PC-9 (cell line): ENCODE measurements at regions not wholly inside any gene's neighbourhood (a gene's known extent, or its start where the extent isn't known, plus 50 kb on each side); places are given as distances from the start of the nearest gene placed in this dataset.

Source experiments
- BruUV-seq: library from RNA; stranded (reverse); fragments of 400-500 nt; replicated peaks from 2 replicates; lab custom pipeline; 2021; lab: Mats Ljungman, UMichigan
- CTCF ChIA-PET: fragments of 300-600 bp; sonication (Branson Sonifier 250); formaldehyde crosslinking; loops from one replicate; lab custom pipeline; 2022; ENCODE audit warnings: antibody characterized with exemption; lab: Charles Lee
- POLR2A ChIA-PET: fragments of 300-600 bp; sonication (Branson Sonifier 250); formaldehyde crosslinking; loops from one replicate; lab custom pipeline; 2022; ENCODE audit warnings: antibody characterized with exemption; ENCODE audit not compliant: unreplicated experiment; lab: Charles Lee
- DNase-seq, 2 experiments: peaks; one replicate each; pipeline versions ENCODE4 v3.0.0 to v3.0.0-alpha.2; 2015 to 2022; ENCODE audit warnings: mixed read lengths in 1 of 2
- H2AFZ ChIP-seq: fragments of 200-600 bp; sonication (generic); 2 replicates; pipeline ENCODE4 v1.8.1; 2017; ENCODE audit warnings: antibody characterized with exemption
- H3F3A ChIP-seq: fragments of 200-600 bp; sonication (generic); 2 replicates; pipeline ENCODE4 v1.8.1; 2017; ENCODE audit warnings: antibody characterized with exemption, mild to moderate bottlenecking, low read depth; ENCODE audit not compliant: insufficient read depth
- H3K27ac ChIP-seq: fragments of 200-600 bp; sonication (generic); 2 replicates; pipeline ENCODE4 v1.6.1; 2016; ENCODE audit warnings: mixed run types
- H3K27me3 ChIP-seq: fragments of 200-600 bp; sonication (generic); 2 replicates; pipeline ENCODE4 v1.6.1; 2016; ENCODE audit warnings: low read depth, mixed run types; ENCODE audit not compliant: insufficient read depth
- H3K36me3 ChIP-seq: fragments of 200-600 bp; sonication (generic); 2 replicates; pipeline ENCODE4 v1.6.1; 2016; ENCODE audit warnings: low read depth, mixed run types
- H3K4me1 ChIP-seq: fragments of 200-600 bp; sonication (generic); replicated peaks from 2 replicates; pipeline ENCODE4 v1.6.1; 2016; ENCODE audit warnings: mixed run types; ENCODE audit not compliant: insufficient read depth
- H3K4me2 ChIP-seq: fragments of 200-600 bp; sonication (generic); 2 replicates; pipeline ENCODE4 v1.6.1; 2017; ENCODE audit warnings: mixed run types
- H3K4me3 ChIP-seq: fragments of 200-600 bp; sonication (generic); 2 replicates; pipeline ENCODE4 v1.6.1; 2016; ENCODE audit warnings: mixed run types
- H3K79me2 ChIP-seq: fragments of 200-600 bp; sonication (generic); 2 replicates; pipeline ENCODE4 v1.6.1; 2017; ENCODE audit warnings: low read depth, mixed run types
- H3K9me2 ChIP-seq: fragments of 200-600 bp; sonication (generic); 2 replicates; pipeline ENCODE4 v1.8.1; 2017; ENCODE audit warnings: mild to moderate bottlenecking; ENCODE audit not compliant: insufficient read depth
- H3K9me3 ChIP-seq: fragments of 200-600 bp; sonication (generic); 2 replicates; pipeline ENCODE4 v1.8.1; 2016; ENCODE audit warnings: low read depth; ENCODE audit not compliant: insufficient read depth
- H4K20me1 ChIP-seq: fragments of 200-600 bp; sonication (generic); 2 replicates; pipeline ENCODE4 v1.8.1; 2017; ENCODE audit not compliant: insufficient read depth
- EZH2 ChIP-seq: fragments of 200-600 bp; sonication (generic); IDR thresholded peaks from 2 replicates; pipeline ENCODE4 v1.8.0; 2017; ENCODE audit warnings: antibody characterized with exemption, low read depth
- intact Hi-C: fragments of 100-400 bp; cut with micrococcal nuclease; formaldehyde crosslinking; loops from one replicate; pipeline ENCODE4 v1.10.0; 2022; ENCODE audit not compliant: unreplicated experiment
- TF ChIP-seq, protein P1 (sequence below): fragments of 200-600 bp; sonication (generic); conservative IDR thresholded peaks from 2 replicates; pipeline ENCODE4 v1.6.1; 2017; ENCODE audit warnings: mixed run types, antibody characterized with exemption, mild to moderate bottlenecking, moderate library complexity

DNA sequence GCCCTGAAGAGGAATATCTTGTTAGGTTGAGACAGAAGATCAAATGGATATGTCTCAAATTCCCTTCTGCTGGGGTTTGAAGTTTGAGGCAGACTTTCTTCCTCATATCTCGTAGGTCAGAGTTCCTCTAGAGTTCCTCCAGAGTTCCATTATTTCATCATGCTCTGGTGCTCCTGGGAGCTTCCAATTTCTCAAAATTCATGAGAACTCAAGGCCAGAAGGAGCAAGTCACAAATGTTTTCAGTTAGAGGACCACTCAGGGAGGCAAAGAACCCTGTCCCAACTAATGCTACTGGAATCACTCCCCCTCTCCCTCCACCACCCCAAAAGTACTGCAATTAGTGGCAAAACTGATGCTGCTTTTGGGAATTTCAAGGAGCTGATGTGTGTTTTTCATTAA, 115.7 kb upstream of the RBMS1 start:
- H3K9me2 ChIP-seq = no peaks in the 10 kb centered on the region
- H3K9me3 ChIP-seq = no peaks in the 10 kb centered on the region
- H3K79me2 ChIP-seq = no peaks in the 10 kb centered on the region
- POLR2A ChIA-PET = no interaction called here
- no peak overlapping the region for H3K4me2 ChIP-seq
- intact Hi-C loops = no loop called here
- no peak overlapping the region for H3K4me3 ChIP-seq
- no peak for TF ChIP-seq EZH2
- TF ChIP-seq, protein P1, sequence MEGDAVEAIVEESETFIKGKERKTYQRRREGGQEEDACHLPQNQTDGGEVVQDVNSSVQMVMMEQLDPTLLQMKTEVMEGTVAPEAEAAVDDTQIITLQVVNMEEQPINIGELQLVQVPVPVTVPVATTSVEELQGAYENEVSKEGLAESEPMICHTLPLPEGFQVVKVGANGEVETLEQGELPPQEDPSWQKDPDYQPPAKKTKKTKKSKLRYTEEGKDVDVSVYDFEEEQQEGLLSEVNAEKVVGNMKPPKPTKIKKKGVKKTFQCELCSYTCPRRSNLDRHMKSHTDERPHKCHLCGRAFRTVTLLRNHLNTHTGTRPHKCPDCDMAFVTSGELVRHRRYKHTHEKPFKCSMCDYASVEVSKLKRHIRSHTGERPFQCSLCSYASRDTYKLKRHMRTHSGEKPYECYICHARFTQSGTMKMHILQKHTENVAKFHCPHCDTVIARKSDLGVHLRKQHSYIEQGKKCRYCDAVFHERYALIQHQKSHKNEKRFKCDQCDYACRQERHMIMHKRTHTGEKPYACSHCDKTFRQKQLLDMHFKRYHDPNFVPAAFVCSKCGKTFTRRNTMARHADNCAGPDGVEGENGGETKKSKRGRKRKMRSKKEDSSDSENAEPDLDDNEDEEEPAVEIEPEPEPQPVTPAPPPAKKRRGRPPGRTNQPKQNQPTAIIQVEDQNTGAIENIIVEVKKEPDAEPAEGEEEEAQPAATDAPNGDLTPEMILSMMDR = no peak
- no peak for DNase-seq
- no TSS peak for BruUV-seq
- H2AFZ ChIP-seq = no peak overlapping the region
- H3K4me1 ChIP-seq = no peaks in the 10 kb centered on the region
- no peaks in the 10 kb centered on the region for H3K27me3 ChIP-seq
- H3K36me3 ChIP-seq = no peaks in the 10 kb centered on the region
- H4K20me1 ChIP-seq = no peaks in the 10 kb centered on the region
- H3K27ac ChIP-seq = no peak overlapping the region
- H3F3A ChIP-seq = no peaks in the 10 kb centered on the region
- CTCF ChIA-PET = no interaction called here

DNA sequence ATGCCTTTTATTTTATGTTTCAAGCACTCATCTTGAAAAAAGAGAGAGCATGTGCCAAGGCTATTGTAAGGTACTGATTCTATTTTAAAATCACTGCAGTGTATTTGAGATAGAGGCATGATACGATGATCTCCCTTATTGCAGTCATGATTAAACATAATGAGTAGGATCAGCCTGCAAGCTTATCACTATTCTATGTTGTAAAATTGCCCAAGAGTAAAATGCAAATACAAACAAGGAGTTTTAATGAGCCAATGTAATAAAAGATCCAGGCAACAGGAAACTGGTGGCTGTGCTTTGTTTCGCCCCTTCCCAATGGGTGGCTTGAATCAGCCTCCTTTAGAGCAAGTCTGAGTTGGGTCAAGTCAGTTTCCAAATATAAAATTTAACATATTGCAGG, 116.4 kb upstream of the RBMS1 start:
- TF ChIP-seq, protein P1 = no peak
- no peak for TF ChIP-seq EZH2
- Histone ChIP-seq H3K36me3 (no peaks in the 10 kb centered on the region), H3K4me3 (no peak overlapping the region), H3K79me2 (no peaks in the 10 kb centered on the region), H3F3A (no peaks in the 10 kb centered on the region), H4K20me1 (no peaks in the 10 kb centered on the region), H3K9me3 (no peaks in the 10 kb centered on the region), H3K27me3 (no peaks in the 10 kb centered on the region), H3K4me1 (no peaks in the 10 kb centered on the region), H3K27ac (no peak overlapping the region), H2AFZ (no peak overlapping the region), H3K9me2 (no peaks in the 10 kb centered on the region), H3K4me2 (no peak overlapping the region)
- POLR2A ChIA-PET = no interaction called here
- no TSS peak for BruUV-seq
- intact Hi-C loops = no loop called here
- DNase-seq = no peak
- CTCF ChIA-PET = no interaction called here

DNA sequence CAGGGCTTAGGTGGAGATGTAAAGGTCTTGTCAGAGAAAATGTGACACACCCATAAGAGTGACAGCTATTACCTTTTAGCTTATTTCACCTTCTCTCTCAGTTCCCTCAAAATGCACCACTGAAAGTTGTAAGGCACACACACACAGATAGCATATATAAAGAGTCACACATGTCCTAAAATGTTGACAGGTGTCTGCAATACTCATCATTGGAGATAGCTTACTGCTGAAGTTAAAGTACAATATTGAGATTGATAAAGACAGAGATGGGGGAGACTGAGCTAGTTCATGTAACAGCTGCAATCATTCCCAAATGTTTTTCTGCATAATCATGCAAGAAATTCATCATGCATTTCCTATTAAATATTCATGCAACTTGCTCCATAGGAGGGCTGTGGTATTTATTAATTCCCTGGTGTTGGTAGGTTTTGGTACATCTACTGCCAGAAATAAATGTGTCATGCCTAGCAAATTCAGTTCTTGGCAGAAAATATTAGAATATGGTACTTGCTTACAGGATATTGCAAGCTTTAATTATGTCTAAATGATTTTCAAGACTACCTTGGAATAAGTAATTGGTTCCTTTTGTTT, 118.8 kb upstream of the RBMS1 start:
- H3K9me3 ChIP-seq = no peaks in the 10 kb centered on the region
- no peak overlapping the region for H2AFZ ChIP-seq
- no peaks in the 10 kb centered on the region for H3K36me3 ChIP-seq
- intact Hi-C loops = no loop called here
- no peak for TF ChIP-seq EZH2
- TF ChIP-seq, protein P1 = no peak
- no peaks in the 10 kb centered on the region for H3K79me2 ChIP-seq
- no peaks in the 10 kb centered on the region for H3K4me1 ChIP-seq
- no peaks in the 10 kb centered on the region for H3K27me3 ChIP-seq
- H3K27ac ChIP-seq = no peak overlapping the region
- no peaks in the 10 kb centered on the region for H3K9me2 ChIP-seq
- no peaks in the 10 kb centered on the region for H3F3A ChIP-seq
- no TSS peak for BruUV-seq
- no peak for DNase-seq
- ChIA-PET CTCF (no interaction called here), POLR2A (no interaction called here)
- H3K4me3 ChIP-seq = no peak overlapping the region
- H3K4me2 ChIP-seq = no peak overlapping the region
- no peaks in the 10 kb centered on the region for H4K20me1 ChIP-seq
